IMR-90 (cell line): ENCODE measurements at regions not wholly inside any gene's neighbourhood (a gene's known extent, or its start where the extent isn't known, plus 50 kb on each side); places are given as distances from the start of the nearest gene placed in this dataset.

ENCODE experiments used
- CEBPB ChIP-seq: IDR thresholded peaks from 2 replicates; pipeline ENCODE4 v1.6.1; 2012; ENCODE audit warnings: low read depth, low read length, improper control_type of control experiment
- CTCF ChIP-seq: conservative IDR thresholded peaks from 2 replicates; pipeline ENCODE4 v1.5.1; 2012; ENCODE audit warnings: mild to moderate bottlenecking, low read depth, low read length, improper control_type of control experiment
- MAFK ChIP-seq: IDR thresholded peaks from 2 replicates; pipeline ENCODE4 v1.6.1; 2012; ENCODE audit warnings: low read depth, low read length, improper control_type of control experiment
- MXI1 ChIP-seq: IDR thresholded peaks from 2 replicates; pipeline ENCODE4 v1.6.1; 2012; ENCODE audit warnings: low read depth, mild to moderate bottlenecking, low read length, moderate library complexity, borderline replicate concordance
- POLR2A ChIP-seq: IDR thresholded peaks from 2 replicates; pipeline ENCODE4 v1.6.1; 2012; ENCODE audit warnings: mild to moderate bottlenecking, low read depth, low read length
- RAD21 ChIP-seq: IDR thresholded peaks from 2 replicates; pipeline ENCODE4 v1.6.1; 2012; ENCODE audit warnings: low read length, improper control_type of control experiment
- RFX5 ChIP-seq: IDR thresholded peaks from 2 replicates; pipeline ENCODE4 v1.8.0; 2012; ENCODE audit warnings: low read depth, mild to moderate bottlenecking, low read length, moderate library complexity
- SMC3 ChIP-seq: fragments of 150-350 bp; IDR thresholded peaks from 2 replicates; pipeline ENCODE4 v1.6.1; 2016; ENCODE audit warnings: low read depth, mild to moderate bottlenecking, antibody characterized with exemption, low read length, moderate library complexity
- USF2 ChIP-seq: fragments of 150-350 bp; IDR thresholded peaks from 2 replicates; pipeline ENCODE4 v1.6.1; 2017; ENCODE audit warnings: mild to moderate bottlenecking, antibody characterized with exemption, low read length, low read depth
- TF ChIP-seq, protein P1 (sequence below): fragments of 150-350 bp; IDR thresholded peaks from 2 replicates; pipeline ENCODE4 v1.6.1; 2016; ENCODE audit warnings: low read depth, mild to moderate bottlenecking, low read length, moderate library complexity, borderline replicate concordance

DNA sequence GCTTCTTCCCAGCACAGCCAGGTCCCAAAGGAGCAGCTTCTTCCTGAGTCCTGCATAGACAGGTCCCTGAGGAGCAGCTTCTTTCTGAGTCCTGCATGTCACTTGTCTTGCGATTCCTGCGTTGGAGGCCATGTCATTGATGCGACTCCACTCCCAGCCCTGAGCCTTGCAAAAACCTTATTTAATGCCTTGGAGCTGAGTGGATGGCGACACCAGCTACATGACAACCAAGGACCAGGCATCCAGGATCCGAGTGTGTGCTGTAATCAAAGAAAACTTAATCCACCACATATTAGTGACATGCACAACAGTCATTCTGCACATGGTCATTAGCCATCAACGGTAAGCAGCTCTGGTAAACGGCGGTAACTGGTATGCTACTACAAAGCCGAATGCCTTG lies 315.8 kb downstream of the TEX29 start:
- TF ChIP-seq CTCF (no peak), RAD21 (no peak), CEBPB (no peak), POLR2A (no peak), USF2 (no peak), MXI1 (no peak), SMC3 (no peak), MAFK (no peak), RFX5 (no peak)
- TF ChIP-seq, protein P1, sequence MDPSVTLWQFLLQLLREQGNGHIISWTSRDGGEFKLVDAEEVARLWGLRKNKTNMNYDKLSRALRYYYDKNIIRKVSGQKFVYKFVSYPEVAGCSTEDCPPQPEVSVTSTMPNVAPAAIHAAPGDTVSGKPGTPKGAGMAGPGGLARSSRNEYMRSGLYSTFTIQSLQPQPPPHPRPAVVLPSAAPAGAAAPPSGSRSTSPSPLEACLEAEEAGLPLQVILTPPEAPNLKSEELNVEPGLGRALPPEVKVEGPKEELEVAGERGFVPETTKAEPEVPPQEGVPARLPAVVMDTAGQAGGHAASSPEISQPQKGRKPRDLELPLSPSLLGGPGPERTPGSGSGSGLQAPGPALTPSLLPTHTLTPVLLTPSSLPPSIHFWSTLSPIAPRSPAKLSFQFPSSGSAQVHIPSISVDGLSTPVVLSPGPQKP = no peak
